ENCODE measurements at regions not wholly inside any gene's neighbourhood (a gene's known extent, or its start where the extent isn't known, plus 50 kb on each side); places are given as distances from the start of the nearest gene placed in this dataset.

DNA sequence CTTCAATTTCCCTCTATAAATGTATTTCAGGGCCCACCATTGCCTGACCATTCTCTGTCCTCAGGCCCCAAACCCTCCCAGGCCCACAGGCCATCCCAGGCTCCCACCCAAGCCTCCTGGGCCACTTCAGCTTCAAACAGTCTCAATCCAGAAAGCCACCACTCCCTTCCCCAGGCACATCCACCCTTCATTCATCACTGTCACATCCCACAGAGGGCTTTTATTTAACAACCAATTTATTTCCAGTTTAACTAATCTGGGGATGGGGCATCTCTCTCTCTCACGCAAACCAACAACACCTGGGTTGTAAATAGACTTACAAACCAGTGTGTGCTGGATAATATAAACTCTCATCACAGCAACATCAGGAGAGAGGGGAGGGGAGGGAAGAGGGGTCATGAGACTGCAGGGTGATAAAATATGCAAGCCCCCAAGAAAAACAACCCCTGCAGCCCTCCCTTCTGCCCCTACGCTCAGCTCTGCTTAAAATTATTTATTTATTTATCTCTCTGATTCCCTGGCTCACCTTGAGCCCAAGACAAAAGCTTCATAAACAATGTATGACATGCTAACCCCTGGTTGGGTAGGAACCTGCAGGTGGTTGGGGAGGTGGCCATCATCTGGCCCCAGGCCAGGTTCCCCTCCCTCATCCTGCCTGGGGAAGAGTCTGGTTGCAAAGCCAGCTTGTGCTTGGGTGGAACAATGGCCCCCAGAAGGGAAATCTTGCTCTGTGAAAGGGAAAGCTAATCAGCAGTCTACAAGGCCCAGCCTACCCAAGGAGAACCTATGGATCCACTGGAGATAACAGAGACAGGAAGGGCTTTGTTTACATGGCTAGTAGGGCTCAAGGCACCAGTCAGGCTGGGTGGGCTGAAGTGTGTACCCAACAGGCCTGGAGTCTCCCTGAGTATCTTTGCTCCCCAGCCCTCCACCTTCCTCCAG, 359.2 kb downstream of the BUD13 start:
- peak overlapping the region; percentile 50 for H3K4me3 Mint-ChIP-seq
- TF ChIP-seq, protein P1, sequence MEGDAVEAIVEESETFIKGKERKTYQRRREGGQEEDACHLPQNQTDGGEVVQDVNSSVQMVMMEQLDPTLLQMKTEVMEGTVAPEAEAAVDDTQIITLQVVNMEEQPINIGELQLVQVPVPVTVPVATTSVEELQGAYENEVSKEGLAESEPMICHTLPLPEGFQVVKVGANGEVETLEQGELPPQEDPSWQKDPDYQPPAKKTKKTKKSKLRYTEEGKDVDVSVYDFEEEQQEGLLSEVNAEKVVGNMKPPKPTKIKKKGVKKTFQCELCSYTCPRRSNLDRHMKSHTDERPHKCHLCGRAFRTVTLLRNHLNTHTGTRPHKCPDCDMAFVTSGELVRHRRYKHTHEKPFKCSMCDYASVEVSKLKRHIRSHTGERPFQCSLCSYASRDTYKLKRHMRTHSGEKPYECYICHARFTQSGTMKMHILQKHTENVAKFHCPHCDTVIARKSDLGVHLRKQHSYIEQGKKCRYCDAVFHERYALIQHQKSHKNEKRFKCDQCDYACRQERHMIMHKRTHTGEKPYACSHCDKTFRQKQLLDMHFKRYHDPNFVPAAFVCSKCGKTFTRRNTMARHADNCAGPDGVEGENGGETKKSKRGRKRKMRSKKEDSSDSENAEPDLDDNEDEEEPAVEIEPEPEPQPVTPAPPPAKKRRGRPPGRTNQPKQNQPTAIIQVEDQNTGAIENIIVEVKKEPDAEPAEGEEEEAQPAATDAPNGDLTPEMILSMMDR (conservative IDR thresholded peaks at IDR 0.05) = no peak
- peaks cover 5% of the 10 kb centered on the region for H3K27me3 Mint-ChIP-seq
- no peak for DNase-seq (ENCODE audit: extremely low spot score, unreplicated experiment)
- no peaks in the 10 kb centered on the region for H3K9me3 Mint-ChIP-seq
- no peaks in the 10 kb centered on the region for H3K36me3 Mint-ChIP-seq
- peaks cover 49% of the 10 kb centered on the region for H3K4me1 Mint-ChIP-seq (ENCODE audit: unreplicated experiment)
- peak overlapping the region; percentile 82 for H3K27ac Mint-ChIP-seq

GRCh38 chr11:116412118-116412889, 360.5 kb downstream of the BUD13 start:
- H3K27me3 Mint-ChIP-seq = no peaks in the 10 kb centered on the region
- H3K9me3 Mint-ChIP-seq = no peaks in the 10 kb centered on the region
- DNase-seq (ENCODE audit: extremely low spot score, unreplicated experiment) = no peak
- H3K27ac Mint-ChIP-seq = peak overlapping the region; percentile 82
- H3K4me1 Mint-ChIP-seq (ENCODE audit: unreplicated experiment) = peaks cover 42% of the 10 kb centered on the region
- H3K4me3 Mint-ChIP-seq = peak overlapping the region; percentile 50
- H3K36me3 Mint-ChIP-seq = no peaks in the 10 kb centered on the region
- TF ChIP-seq, protein P1 (conservative IDR thresholded peaks at IDR 0.05) = no peak

GRCh38 chr11:116409238-116409637, 363.5 kb downstream of the BUD13 start:
- TF ChIP-seq, protein P1 (conservative IDR thresholded peaks at IDR 0.05) = no peak
- DNase-seq (ENCODE audit: extremely low spot score, unreplicated experiment) = no peak
- peaks cover 6% of the 10 kb centered on the region for H3K27me3 Mint-ChIP-seq
- peaks cover 26% of the 10 kb centered on the region for H3K4me1 Mint-ChIP-seq (ENCODE audit: unreplicated experiment)
- H3K9me3 Mint-ChIP-seq = no peaks in the 10 kb centered on the region
- H3K4me3 Mint-ChIP-seq = no peak overlapping the region
- no peaks in the 10 kb centered on the region for H3K36me3 Mint-ChIP-seq
- H3K27ac Mint-ChIP-seq = no peak overlapping the region

- H3K36me3 Mint-ChIP-seq = no peaks in the 10 kb centered on the region
- no peak for DNase-seq (ENCODE audit: extremely low spot score, unreplicated experiment)
- H3K27ac Mint-ChIP-seq = no peak overlapping the region
- TF ChIP-seq, protein P1 (conservative IDR thresholded peaks at IDR 0.05) = no peak
- no peaks in the 10 kb centered on the region for H3K9me3 Mint-ChIP-seq
- no peak overlapping the region for H3K4me3 Mint-ChIP-seq
- peaks cover 4% of the 10 kb centered on the region for H3K4me1 Mint-ChIP-seq (ENCODE audit: unreplicated experiment)
- peaks cover 10% of the 10 kb centered on the region for H3K27me3 Mint-ChIP-seq
These were observed 366.7 kb downstream of the BUD13 start for GRCh38 chr11:116406042-116406441.

DNA sequence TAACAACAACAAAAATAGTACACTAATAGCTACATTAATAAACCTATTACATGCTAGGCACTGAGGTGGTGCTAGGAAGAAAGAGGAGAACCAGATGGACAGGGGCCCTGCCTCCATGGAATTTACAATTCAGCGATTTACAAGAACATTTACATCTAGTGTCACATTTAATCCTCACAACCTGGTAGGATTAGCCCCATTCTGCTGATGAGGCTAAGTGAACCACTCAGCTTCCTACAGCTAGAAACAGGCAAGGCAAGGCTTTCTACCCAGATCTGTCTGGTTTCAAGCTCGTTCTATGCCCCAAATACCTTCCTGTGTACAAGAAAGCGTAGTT, 368.4 kb downstream of the BUD13 start:
- H3K27me3 Mint-ChIP-seq = peaks cover 17% of the 10 kb centered on the region
- H3K9me3 Mint-ChIP-seq = no peaks in the 10 kb centered on the region
- no peak overlapping the region for H3K27ac Mint-ChIP-seq

More for the DNA sequence above, 368.4 kb downstream of the BUD13 start:
- H3K4me1 Mint-ChIP-seq (ENCODE audit: unreplicated experiment) = no peaks in the 10 kb centered on the region
- no peaks in the 10 kb centered on the region for H3K36me3 Mint-ChIP-seq
- no peak for DNase-seq (ENCODE audit: extremely low spot score, unreplicated experiment)
- no peak overlapping the region for H3K4me3 Mint-ChIP-seq
- TF ChIP-seq, protein P1 (conservative IDR thresholded peaks at IDR 0.05) = no peak

Data from type B pancreatic cell (in vitro differentiated cells).